SH-SY5Y (cell line): ENCODE measurements at regions not wholly inside any gene's neighbourhood (a gene's known extent, or its start where the extent isn't known, plus 50 kb on each side); places are given as distances from the start of the nearest gene placed in this dataset.

ENCODE experiments used
- GATA2 ChIP-seq: IDR thresholded peaks from 2 replicates; pipeline ENCODE4 v1.6.1; 2011; ENCODE audit warnings: mild to moderate bottlenecking, low read depth, low read length
- GATA3 ChIP-seq: IDR thresholded peaks from 2 replicates; pipeline ENCODE4 v1.6.1; 2011; ENCODE audit warnings: low read depth, mild to moderate bottlenecking, low read length, moderate library complexity

GRCh38 chr18:78113940-78114251 lies 864.2 kb downstream of the GALR1 start:
- TF ChIP-seq GATA2 (no peak), GATA3 (no peak)
